ENCODE measurements at regions not wholly inside any gene's neighbourhood (a gene's known extent, or its start where the extent isn't known, plus 50 kb on each side); places are given as distances from the start of the nearest gene placed in this dataset.

GRCh38 chr9:80004714-80005113, 432.9 kb downstream of the TLE4 start:
- TF ChIP-seq, protein P1, sequence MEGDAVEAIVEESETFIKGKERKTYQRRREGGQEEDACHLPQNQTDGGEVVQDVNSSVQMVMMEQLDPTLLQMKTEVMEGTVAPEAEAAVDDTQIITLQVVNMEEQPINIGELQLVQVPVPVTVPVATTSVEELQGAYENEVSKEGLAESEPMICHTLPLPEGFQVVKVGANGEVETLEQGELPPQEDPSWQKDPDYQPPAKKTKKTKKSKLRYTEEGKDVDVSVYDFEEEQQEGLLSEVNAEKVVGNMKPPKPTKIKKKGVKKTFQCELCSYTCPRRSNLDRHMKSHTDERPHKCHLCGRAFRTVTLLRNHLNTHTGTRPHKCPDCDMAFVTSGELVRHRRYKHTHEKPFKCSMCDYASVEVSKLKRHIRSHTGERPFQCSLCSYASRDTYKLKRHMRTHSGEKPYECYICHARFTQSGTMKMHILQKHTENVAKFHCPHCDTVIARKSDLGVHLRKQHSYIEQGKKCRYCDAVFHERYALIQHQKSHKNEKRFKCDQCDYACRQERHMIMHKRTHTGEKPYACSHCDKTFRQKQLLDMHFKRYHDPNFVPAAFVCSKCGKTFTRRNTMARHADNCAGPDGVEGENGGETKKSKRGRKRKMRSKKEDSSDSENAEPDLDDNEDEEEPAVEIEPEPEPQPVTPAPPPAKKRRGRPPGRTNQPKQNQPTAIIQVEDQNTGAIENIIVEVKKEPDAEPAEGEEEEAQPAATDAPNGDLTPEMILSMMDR (IDR thresholded peaks at IDR 0.05; ENCODE audit: poor library complexity): no peak
- no peak for TF ChIP-seq EZH2 (IDR thresholded peaks at IDR 0.05; ENCODE audit: borderline replicate concordance)

All from hepatocyte (in vitro differentiated cells).